Endothelial cell (in vitro differentiated cells): ENCODE measurements at regions not wholly inside any gene's neighbourhood (a gene's known extent, or its start where the extent isn't known, plus 50 kb on each side); places are given as distances from the start of the nearest gene placed in this dataset.

Experiments
- DNase-seq: peaks from one replicate; pipeline ENCODE4 v3.0.0; 2021; ENCODE audit warnings: low spot score
- H3K27ac Mint-ChIP-seq: one replicate; pipeline ENCODE4 v1.8.0; 2021; ENCODE audit warnings: mixed read lengths, inconsistent platforms; ENCODE audit not compliant: unreplicated experiment
- H3K27me3 Mint-ChIP-seq: one replicate; pipeline ENCODE4 v1.8.0; 2021; ENCODE audit warnings: mild to moderate bottlenecking, moderate library complexity, mixed read lengths, inconsistent platforms; ENCODE audit not compliant: unreplicated experiment
- H3K36me3 Mint-ChIP-seq: one replicate; pipeline ENCODE4 v1.8.0; 2021; ENCODE audit warnings: mild to moderate bottlenecking, low read depth, mixed read lengths, inconsistent platforms; ENCODE audit not compliant: unreplicated experiment
- H3K4me1 Mint-ChIP-seq: one replicate; pipeline ENCODE4 v1.8.0; 2021; ENCODE audit warnings: mild to moderate bottlenecking, mixed read lengths, inconsistent platforms; ENCODE audit not compliant: unreplicated experiment
- H3K4me3 Mint-ChIP-seq: one replicate; pipeline ENCODE4 v1.8.0; 2021; ENCODE audit warnings: mild to moderate bottlenecking, mixed read lengths, inconsistent platforms; ENCODE audit not compliant: unreplicated experiment
- H3K9me3 Mint-ChIP-seq: one replicate; pipeline ENCODE4 v1.8.0; 2021; ENCODE audit warnings: mixed read lengths, inconsistent platforms; ENCODE audit not compliant: unreplicated experiment
- TF ChIP-seq, protein P1 (sequence below): fragments of 200-600 bp; sonication (generic); IDR thresholded peaks from one replicate; pipeline ENCODE4 v1.5.0; 2021; ENCODE audit warnings: antibody characterized with exemption; ENCODE audit not compliant: unreplicated experiment

- TF ChIP-seq, protein P1, sequence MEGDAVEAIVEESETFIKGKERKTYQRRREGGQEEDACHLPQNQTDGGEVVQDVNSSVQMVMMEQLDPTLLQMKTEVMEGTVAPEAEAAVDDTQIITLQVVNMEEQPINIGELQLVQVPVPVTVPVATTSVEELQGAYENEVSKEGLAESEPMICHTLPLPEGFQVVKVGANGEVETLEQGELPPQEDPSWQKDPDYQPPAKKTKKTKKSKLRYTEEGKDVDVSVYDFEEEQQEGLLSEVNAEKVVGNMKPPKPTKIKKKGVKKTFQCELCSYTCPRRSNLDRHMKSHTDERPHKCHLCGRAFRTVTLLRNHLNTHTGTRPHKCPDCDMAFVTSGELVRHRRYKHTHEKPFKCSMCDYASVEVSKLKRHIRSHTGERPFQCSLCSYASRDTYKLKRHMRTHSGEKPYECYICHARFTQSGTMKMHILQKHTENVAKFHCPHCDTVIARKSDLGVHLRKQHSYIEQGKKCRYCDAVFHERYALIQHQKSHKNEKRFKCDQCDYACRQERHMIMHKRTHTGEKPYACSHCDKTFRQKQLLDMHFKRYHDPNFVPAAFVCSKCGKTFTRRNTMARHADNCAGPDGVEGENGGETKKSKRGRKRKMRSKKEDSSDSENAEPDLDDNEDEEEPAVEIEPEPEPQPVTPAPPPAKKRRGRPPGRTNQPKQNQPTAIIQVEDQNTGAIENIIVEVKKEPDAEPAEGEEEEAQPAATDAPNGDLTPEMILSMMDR = no peak
- no peak overlapping the region for H3K4me3 Mint-ChIP-seq
- H3K4me1 Mint-ChIP-seq = peaks cover 2% of the 10 kb centered on the region
- no peaks in the 10 kb centered on the region for H3K27me3 Mint-ChIP-seq
- no peak overlapping the region for H3K27ac Mint-ChIP-seq
- no peak for DNase-seq
- no peaks in the 10 kb centered on the region for H3K36me3 Mint-ChIP-seq
- no peaks in the 10 kb centered on the region for H3K9me3 Mint-ChIP-seq
Measured at GRCh38 chr17:55654022-55654421, 68.6 kb downstream of the TMEM100 start.

DNA sequence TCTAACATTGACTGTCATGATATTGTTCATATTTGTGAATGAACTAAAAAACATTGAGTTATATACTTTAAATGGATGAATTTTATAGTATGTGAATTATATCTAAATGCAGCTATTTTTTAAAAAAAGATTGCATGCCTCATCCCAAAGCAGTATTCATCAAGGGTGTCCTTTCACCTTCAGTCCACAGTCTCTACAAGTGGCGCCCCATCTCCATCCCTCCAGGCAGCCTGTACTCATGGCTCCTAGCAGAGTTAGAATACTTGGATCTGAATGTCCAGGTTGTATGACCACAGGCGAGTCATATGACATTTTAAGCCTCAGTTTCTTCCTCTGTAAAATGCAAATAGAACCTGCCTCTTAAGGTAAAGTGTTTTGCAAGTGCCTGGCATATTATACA, 69.8 kb downstream of the TMEM100 start:
- Mint-ChIP-seq H3K27ac (no peak overlapping the region), H3K9me3 (no peaks in the 10 kb centered on the region), H3K4me1 (peaks cover 5% of the 10 kb centered on the region), H3K27me3 (no peaks in the 10 kb centered on the region), H3K4me3 (no peak overlapping the region), H3K36me3 (no peaks in the 10 kb centered on the region)
- DNase-seq = no peak
- TF ChIP-seq, protein P1 = no peak

- DNase-seq = no peak
- H3K36me3 Mint-ChIP-seq = no peaks in the 10 kb centered on the region
- TF ChIP-seq, protein P1 = no peak
- no peaks in the 10 kb centered on the region for H3K9me3 Mint-ChIP-seq
- no peak overlapping the region for H3K4me3 Mint-ChIP-seq
- H3K27me3 Mint-ChIP-seq = no peaks in the 10 kb centered on the region
- H3K4me1 Mint-ChIP-seq = peaks cover 7% of the 10 kb centered on the region
- no peak overlapping the region for H3K27ac Mint-ChIP-seq
Measured at GRCh38 chr17:55652114-55652823, 70.4 kb downstream of the TMEM100 start.

- no peak overlapping the region for H3K4me3 Mint-ChIP-seq
- no peaks in the 10 kb centered on the region for H3K36me3 Mint-ChIP-seq
- TF ChIP-seq, protein P1 = no peak
- DNase-seq = no peak
- H3K27ac Mint-ChIP-seq = no peak overlapping the region
- H3K27me3 Mint-ChIP-seq = no peaks in the 10 kb centered on the region
- H3K4me1 Mint-ChIP-seq = peaks cover 10% of the 10 kb centered on the region
- no peaks in the 10 kb centered on the region for H3K9me3 Mint-ChIP-seq
Measured at GRCh38 chr17:55649957-55650597, 72.6 kb downstream of the TMEM100 start.

DNA sequence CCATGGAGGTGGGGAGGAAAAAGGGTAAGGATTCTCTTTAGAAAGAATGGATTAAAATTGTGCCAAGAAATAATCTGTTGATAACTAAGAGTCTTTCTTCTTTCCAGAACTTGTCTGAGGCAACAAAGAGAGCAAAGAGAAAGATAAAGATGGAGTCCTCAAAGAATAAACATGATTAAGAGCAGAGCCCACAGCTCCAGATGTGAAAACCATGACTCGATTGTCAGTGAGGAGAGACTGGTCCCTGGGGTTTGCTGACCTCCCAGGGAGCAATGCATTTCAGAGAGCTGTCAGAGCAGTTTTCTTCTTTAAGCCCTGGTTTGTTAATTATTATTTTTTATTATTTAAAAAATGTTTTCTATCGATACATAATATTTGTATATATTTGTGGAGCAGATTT, 74.6 kb downstream of the TMEM100 start:
- TF ChIP-seq, protein P1 = no peak
- no peak overlapping the region for H3K27ac Mint-ChIP-seq

More for the DNA sequence above, 74.6 kb downstream of the TMEM100 start:
- Mint-ChIP-seq H3K36me3 (peaks cover 4% of the 10 kb centered on the region), H3K9me3 (no peaks in the 10 kb centered on the region), H3K4me1 (peaks cover 13% of the 10 kb centered on the region), H3K27me3 (no peaks in the 10 kb centered on the region), H3K4me3 (no peak overlapping the region)
- DNase-seq = no peak
